H1 (cell line): ENCODE measurements at regions not wholly inside any gene's neighbourhood (a gene's known extent, or its start where the extent isn't known, plus 50 kb on each side); places are given as distances from the start of the nearest gene placed in this dataset. TPM values are rescaled to one million over a fixed set of nuclear protein-coding genes. Genes with fewer than 3 reads are reported as not detected.

Experiments used
- GABPA ChIP-seq: IDR thresholded peaks from 2 replicates; pipeline ENCODE4 v1.6.1; 2011; ENCODE audit warnings: mild to moderate bottlenecking, low read length, moderate library complexity, borderline replicate concordance; ENCODE audit not compliant: insufficient read depth
- GTF2F1 ChIP-seq: IDR thresholded peaks from 2 replicates; pipeline ENCODE4 v1.6.1; 2012; ENCODE audit warnings: low read depth, low read length, improper control_type of control experiment, borderline replicate concordance
- small RNA-seq: library from polyadenylated mRNA; stranded (forward); fragments of <200 nt; extraction: miRNeasy Mini kit (QIAGEN cat#:217004); gene quantifications from one replicate; pipeline ENCODE3, GENCODE V24; 2013; ENCODE audit not compliant: insufficient read depth

- TF ChIP-seq GABPA (no peak), GTF2F1 (no peak)
These were observed 52.4 kb upstream of the TSPAN5 start (continued) for GRCh38 chr4:98710831-98711230.

Small RNA genes in the stretch of these regions (small RNA-seq; reads per million reads assigned to genes)
- not detected for gene AC114811.1
